B cell (primary cell): ENCODE measurements at regions not wholly inside any gene's neighbourhood (a gene's known extent, or its start where the extent isn't known, plus 50 kb on each side); places are given as distances from the start of the nearest gene placed in this dataset.

Experiments used
- CTCF ChIP-seq: fragments of 200-600 bp; IDR thresholded peaks from one replicate; pipeline ENCODE4 v1.8.0; 2022; ENCODE audit warnings: antibody characterized with exemption, mild to moderate bottlenecking
- EZH2 ChIP-seq: IDR thresholded peaks from 2 replicates; pipeline ENCODE4 v1.6.1; 2012; ENCODE audit warnings: borderline replicate concordance, low read depth, mild to moderate bottlenecking, moderate library complexity, low read length; ENCODE audit not compliant: insufficient read depth, poor library complexity, severe bottlenecking

GRCh38 chr13:62793850-62794249 lies 1378.2 kb upstream of the PCDH20 start:
- TF ChIP-seq CTCF (no peak), EZH2 (no peak)
